Keratinocyte (primary cell): ENCODE measurements at regions not wholly inside any gene's neighbourhood (a gene's known extent, or its start where the extent isn't known, plus 50 kb on each side); places are given as distances from the start of the nearest gene placed in this dataset.

Source experiments
- DNase-seq: peaks from one replicate; pipeline ENCODE4 v3.0.0-alpha.2; 2011; ENCODE audit warnings: low read depth, missing footprints, low spot score
- FAIRE-seq: peaks from 2 replicates; lab custom pipeline; 2011; peaks lifted over from hg19 to GRCh38; lab: Jason Lieb, UNC
- H2AFZ ChIP-seq: 2 replicates; pipeline ENCODE4 v1.6.0; 2012; ENCODE audit warnings: low read length, control low read depth, inconsistent platforms; ENCODE audit not compliant: control insufficient read depth
- H3K27ac ChIP-seq: 2 replicates; pipeline ENCODE4 v1.5.1; 2011; ENCODE audit warnings: low read length; ENCODE audit not compliant: control insufficient read depth, insufficient read depth
- H3K27me3 ChIP-seq: 3 replicates; pipeline ENCODE4 v1.6.0; 2011; ENCODE audit warnings: low read length; ENCODE audit not compliant: control insufficient read depth, insufficient read depth; ENCODE audit errors: extremely low read depth
- H3K36me3 ChIP-seq, 2 experiments: 2 replicates in 1 of 2; 3 replicates in 1 of 2; pipeline ENCODE4 v1.5.1; 2011; ENCODE audit warnings: low read length in 2 of 2, mild to moderate bottlenecking in 1 of 2; ENCODE audit not compliant: control insufficient read depth in 2 of 2, insufficient read depth in 2 of 2; ENCODE audit errors: extremely low read depth in 1 of 2
- H3K4me1 ChIP-seq: 3 replicates; pipeline ENCODE4 v1.5.1; 2011; ENCODE audit warnings: low read length; ENCODE audit not compliant: control insufficient read depth, insufficient read depth; ENCODE audit errors: extremely low read depth
- H3K4me2 ChIP-seq: 3 replicates; pipeline ENCODE4 v1.6.0; 2011; ENCODE audit warnings: low read depth, low read length; ENCODE audit not compliant: control insufficient read depth, insufficient read depth; ENCODE audit errors: extremely low read depth
- H3K4me3 ChIP-seq, 3 experiments: fragments of 200-600 bp in 1 of 3; sonication (generic) in 1 of 3; 2 replicates in 2 of 3; 3 replicates in 1 of 3; pipeline ENCODE4 v1.5.1; 2011 to 2016; ENCODE audit warnings: low read length in 3 of 3, mild to moderate bottlenecking in 3 of 3, control low read depth in 2 of 3, inconsistent platforms in 1 of 3, low read depth in 1 of 3, mixed read lengths in 1 of 3, mixed run types in 1 of 3, moderate library complexity in 1 of 3; ENCODE audit not compliant: control insufficient read depth in 2 of 3, insufficient read depth in 2 of 3; ENCODE audit errors: extremely low read depth in 1 of 3
- H3K79me2 ChIP-seq: 2 replicates; pipeline ENCODE4 v1.6.0; 2012; ENCODE audit warnings: low read length; ENCODE audit not compliant: control insufficient read depth, insufficient read depth
- H3K9ac ChIP-seq: 3 replicates; pipeline ENCODE4 v1.6.0; 2011; ENCODE audit warnings: low read length; ENCODE audit not compliant: control insufficient read depth, insufficient read depth; ENCODE audit errors: extremely low read depth
- H3K9me1 ChIP-seq: 3 replicates; pipeline ENCODE4 v1.6.0; 2011; ENCODE audit warnings: low read length; ENCODE audit not compliant: control insufficient read depth, insufficient read depth; ENCODE audit errors: extremely low read depth
- H3K9me3 ChIP-seq: 2 replicates; pipeline ENCODE4 v1.5.1; 2012; ENCODE audit warnings: low read depth, low read length; ENCODE audit not compliant: control insufficient read depth
- H4K20me1 ChIP-seq: 3 replicates; pipeline ENCODE4 v1.6.0; 2011; ENCODE audit warnings: low read length; ENCODE audit not compliant: control insufficient read depth, insufficient read depth; ENCODE audit errors: extremely low read depth
- EZH2 ChIP-seq: IDR thresholded peaks from one replicate; pipeline ENCODE4 v1.6.1; 2012; ENCODE audit warnings: inconsistent platforms, mild to moderate bottlenecking, low read length, moderate library complexity
- dilution Hi-C: fragments of 300-500 bp; cut with MboI; formaldehyde crosslinking; loops from one replicate; pipeline ENCODE4 v1.7.0; 2020; ENCODE audit warnings: low sequenced_read_pairs; ENCODE audit not compliant: extremely low pct_ligation_motif_present
- TF ChIP-seq, protein P1 (sequence below), 3 experiments: IDR thresholded peaks in 1 of 3; conservative IDR thresholded peaks in 1 of 3; optimal IDR thresholded peaks in 1 of 3; 2 replicates in 2 of 3; 3 replicates in 1 of 3; pipeline versions ENCODE3 to v1.5.1; 2011; ENCODE audit warnings: low read length in 3 of 3, mild to moderate bottlenecking in 3 of 3, moderate library complexity in 2 of 3, control low read depth in 1 of 3, inconsistent platforms in 1 of 3; ENCODE audit not compliant: insufficient read depth in 2 of 3; ENCODE audit errors: extremely low read depth in 1 of 3

DNA sequence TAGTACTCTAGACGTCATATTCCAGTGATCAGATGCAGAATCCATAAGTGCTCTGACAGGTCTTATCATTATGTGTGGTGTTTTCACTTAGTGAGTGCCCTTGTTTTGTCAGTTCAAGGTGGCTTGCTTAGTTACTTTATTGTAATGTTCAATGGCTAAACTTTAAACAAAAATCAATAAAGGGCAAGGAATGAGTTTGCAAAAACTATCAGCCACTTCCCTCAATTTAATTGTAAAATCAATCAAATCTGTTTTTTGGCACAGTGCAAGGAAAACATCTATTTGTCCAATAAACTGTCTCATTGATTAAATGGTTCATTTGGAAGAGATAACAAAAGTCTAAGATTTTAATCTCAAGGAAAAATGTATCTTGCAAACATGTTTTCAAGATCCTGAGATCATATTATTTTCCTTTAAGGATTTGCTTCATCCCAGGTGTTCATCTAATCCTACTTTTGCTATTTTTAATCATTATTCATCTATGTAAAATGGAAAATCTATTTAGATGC is 59.6 kb upstream of the EEA1 start:
- Histone ChIP-seq H3K4me1 (peaks cover 3% of the 10 kb centered on the region), H3K9me1 (no peaks in the 10 kb centered on the region), H2AFZ (no peak overlapping the region), H3K36me3 (no peaks in the 10 kb centered on the region), H3K4me3 (no peak overlapping the region), H3K27me3 (no peaks in the 10 kb centered on the region), H3K9ac (no peak overlapping the region), H4K20me1 (no peaks in the 10 kb centered on the region), H3K79me2 (no peaks in the 10 kb centered on the region), H3K9me3 (no peaks in the 10 kb centered on the region), H3K27ac (no peak overlapping the region), H3K4me2 (no peak overlapping the region)
- no peak for DNase-seq
- TF ChIP-seq, protein P1, sequence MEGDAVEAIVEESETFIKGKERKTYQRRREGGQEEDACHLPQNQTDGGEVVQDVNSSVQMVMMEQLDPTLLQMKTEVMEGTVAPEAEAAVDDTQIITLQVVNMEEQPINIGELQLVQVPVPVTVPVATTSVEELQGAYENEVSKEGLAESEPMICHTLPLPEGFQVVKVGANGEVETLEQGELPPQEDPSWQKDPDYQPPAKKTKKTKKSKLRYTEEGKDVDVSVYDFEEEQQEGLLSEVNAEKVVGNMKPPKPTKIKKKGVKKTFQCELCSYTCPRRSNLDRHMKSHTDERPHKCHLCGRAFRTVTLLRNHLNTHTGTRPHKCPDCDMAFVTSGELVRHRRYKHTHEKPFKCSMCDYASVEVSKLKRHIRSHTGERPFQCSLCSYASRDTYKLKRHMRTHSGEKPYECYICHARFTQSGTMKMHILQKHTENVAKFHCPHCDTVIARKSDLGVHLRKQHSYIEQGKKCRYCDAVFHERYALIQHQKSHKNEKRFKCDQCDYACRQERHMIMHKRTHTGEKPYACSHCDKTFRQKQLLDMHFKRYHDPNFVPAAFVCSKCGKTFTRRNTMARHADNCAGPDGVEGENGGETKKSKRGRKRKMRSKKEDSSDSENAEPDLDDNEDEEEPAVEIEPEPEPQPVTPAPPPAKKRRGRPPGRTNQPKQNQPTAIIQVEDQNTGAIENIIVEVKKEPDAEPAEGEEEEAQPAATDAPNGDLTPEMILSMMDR (optimal IDR thresholded peaks at IDR 0.05 in 1 of 3, IDR thresholded peaks at IDR 0.05 in 1 of 3, conservative IDR thresholded peaks at IDR 0.05 in 1 of 3; ENCODE audit: extremely low read depth in 1 of 3, insufficient read depth in 2 of 3, low read length in 3 of 3), result no peak
- TF ChIP-seq EZH2, result no peak
- FAIRE-seq, result no peak
- dilution Hi-C loops, result no loop called here

DNA sequence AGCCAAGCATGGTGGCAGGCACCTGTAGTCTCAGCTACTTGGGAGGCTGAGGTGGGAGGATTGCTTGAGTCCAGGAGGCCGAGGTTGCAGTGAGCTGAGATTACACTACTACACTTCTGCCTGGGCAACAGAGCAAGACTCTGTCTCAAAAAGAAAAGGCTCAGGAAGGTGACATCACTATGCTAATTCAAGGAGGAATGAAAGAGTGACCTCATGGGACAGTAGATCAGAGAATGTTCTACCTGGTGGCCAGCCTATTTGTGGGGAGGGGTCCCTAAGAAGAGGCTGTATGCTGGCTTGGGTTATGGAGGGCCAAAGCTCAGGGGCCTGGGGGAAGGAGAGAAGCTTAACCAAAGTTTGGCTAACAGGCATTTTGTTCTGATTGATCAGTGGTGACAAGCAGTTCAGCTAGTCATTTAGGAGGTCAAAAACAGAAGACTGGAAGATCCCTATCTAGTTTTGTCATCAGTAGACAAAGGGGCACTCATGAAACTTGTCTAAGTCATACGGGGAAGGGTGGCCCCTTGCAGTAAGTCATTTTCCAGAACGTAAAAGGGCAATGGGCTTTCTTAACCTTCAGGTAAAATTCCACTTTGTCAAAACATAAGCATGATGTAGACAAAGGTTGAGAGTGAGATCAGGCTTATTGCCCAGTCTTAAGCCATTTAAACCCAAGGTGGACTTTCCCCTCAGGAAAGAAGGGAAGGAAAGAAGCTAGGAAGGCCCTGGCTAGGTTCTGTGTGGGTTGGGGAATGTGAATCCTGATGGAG is 60.8 kb upstream of the EEA1 start:
- Histone ChIP-seq H2AFZ (no peak overlapping the region), H3K4me1 (peaks cover 3% of the 10 kb centered on the region), H3K9ac (no peak overlapping the region), H3K4me2 (no peak overlapping the region), H3K79me2 (no peaks in the 10 kb centered on the region), H3K27me3 (no peaks in the 10 kb centered on the region), H3K27ac (no peak overlapping the region), H4K20me1 (no peaks in the 10 kb centered on the region), H3K36me3 (no peaks in the 10 kb centered on the region), H3K9me3 (no peaks in the 10 kb centered on the region), H3K4me3 (no peak overlapping the region), H3K9me1 (no peaks in the 10 kb centered on the region)
- dilution Hi-C loops, result no loop called here
- DNase-seq (no peak), FAIRE-seq (no peak)
- no peak for TF ChIP-seq EZH2
- TF ChIP-seq, protein P1 (optimal IDR thresholded peaks at IDR 0.05 in 1 of 3, IDR thresholded peaks at IDR 0.05 in 1 of 3, conservative IDR thresholded peaks at IDR 0.05 in 1 of 3; ENCODE audit: extremely low read depth in 1 of 3, insufficient read depth in 2 of 3, low read length in 3 of 3), result no peak
